ENCODE measurements at regions not wholly inside any gene's neighbourhood (a gene's known extent, or its start where the extent isn't known, plus 50 kb on each side); places are given as distances from the start of the nearest gene placed in this dataset.

DNA sequence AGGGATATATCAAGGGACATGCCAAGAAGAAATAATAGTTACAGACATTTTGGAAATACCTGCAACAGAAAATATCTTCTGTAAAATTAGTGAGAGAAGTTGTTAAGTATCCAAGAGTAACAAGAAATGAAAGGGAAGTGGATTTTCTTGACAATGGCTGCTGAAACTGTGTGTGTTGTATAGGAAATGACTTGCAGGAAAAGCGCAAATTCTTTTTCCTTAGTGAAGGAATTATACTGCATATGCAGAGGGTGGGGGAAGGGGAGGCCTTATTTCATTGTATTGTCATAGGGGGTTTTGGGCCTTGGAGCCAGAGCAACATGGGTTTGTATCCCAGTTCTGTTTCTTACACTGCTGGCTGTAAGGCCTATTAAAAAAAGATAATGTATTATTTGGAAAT is 84.4 kb upstream of the DDHD1 start (continued):
- TF ChIP-seq ZNF462 (CRISPR knock-in tag; IDR thresholded peaks at IDR 0.05) = no peak
- no peak for TF ChIP-seq ZNF114 (CRISPR knock-in tag; IDR thresholded peaks at IDR 0.05)
- no peak for TF ChIP-seq STAT1 (IDR thresholded peaks at IDR 0.05; ENCODE audit: unreplicated experiment)
- no peak for TF ChIP-seq REST (IDR thresholded peaks at IDR 0.05; ENCODE audit: unreplicated experiment)
- TF ChIP-seq CTCF (conservative IDR thresholded peaks at IDR 0.05; ENCODE audit: low read depth in 2 of 2) = no peak

Measured in GM23338 (cell line).